ENCODE measurements at regions not wholly inside any gene's neighbourhood (a gene's known extent, or its start where the extent isn't known, plus 50 kb on each side); places are given as distances from the start of the nearest gene placed in this dataset.

DNA sequence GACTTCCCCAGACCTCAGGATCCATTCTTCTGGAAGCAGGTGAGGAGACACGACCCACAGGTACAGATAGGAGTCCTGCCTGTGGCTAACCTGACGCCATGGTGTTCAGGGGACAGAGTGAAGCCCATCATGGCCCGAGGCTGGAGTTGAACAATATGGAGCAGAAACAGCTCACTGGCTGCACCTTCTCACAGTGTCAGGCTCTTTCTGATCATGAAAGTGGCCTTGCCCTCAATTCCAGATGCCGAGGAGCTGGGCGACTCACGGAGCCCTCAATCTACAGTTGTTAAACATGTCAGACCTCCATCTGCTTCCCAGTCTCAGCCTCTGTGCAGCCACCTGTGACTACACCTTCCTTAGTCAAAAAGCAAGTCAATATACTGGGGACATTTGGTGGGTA is 110.8 kb upstream of the SMAD3 start:
- H3K4me1 ChIP-seq = peaks cover 6% of the 10 kb centered on the region
- in situ Hi-C loops (cut with MboI; ENCODE audit: low sequenced_read_pairs) = no loop called here
- no peak for DNase-seq (ENCODE audit: low spot score in 2 of 2)
- no peak overlapping the region for H3K4me3 ChIP-seq
- no peaks in the 10 kb centered on the region for H3K36me3 ChIP-seq (replicated peaks)
- H3K27me3 ChIP-seq (ENCODE audit: low read depth) = no peaks in the 10 kb centered on the region; the same call in none of the 2 replicates
- H3K9me3 ChIP-seq = no peaks in the 10 kb centered on the region

DNA sequence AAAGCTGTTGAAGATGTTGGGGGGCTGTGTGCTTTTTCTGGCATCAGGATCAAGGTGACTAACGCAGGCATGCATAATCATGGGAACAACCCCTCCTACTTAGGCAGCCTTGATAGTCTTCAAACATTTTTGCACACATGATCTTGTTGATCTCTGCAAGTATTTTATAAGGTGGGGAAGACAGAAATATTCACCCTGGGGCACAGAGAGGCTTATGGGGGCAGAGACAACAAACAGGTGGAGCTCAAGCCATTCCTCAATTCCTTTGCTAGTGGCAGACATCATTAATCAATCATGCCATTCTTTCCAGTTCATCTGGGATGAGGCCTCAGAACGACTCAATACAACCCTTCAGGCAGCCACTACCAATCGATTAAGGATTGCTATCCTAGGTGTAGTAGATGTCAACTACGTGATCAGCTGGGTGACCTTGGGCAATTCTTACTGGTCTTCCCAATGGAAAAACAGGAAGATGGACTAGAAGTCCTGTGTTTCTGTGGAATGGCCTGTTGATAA is 110.3 kb upstream of the SMAD3 start:
- in situ Hi-C loops (cut with MboI; ENCODE audit: low sequenced_read_pairs) = no loop called here
- H3K27me3 ChIP-seq (ENCODE audit: low read depth) = no peaks in the 10 kb centered on the region; the same call in none of the 2 replicates
- peaks cover 6% of the 10 kb centered on the region for H3K4me1 ChIP-seq
- no peak overlapping the region for H3K4me3 ChIP-seq
- no peaks in the 10 kb centered on the region for H3K36me3 ChIP-seq (replicated peaks)
- no peaks in the 10 kb centered on the region for H3K9me3 ChIP-seq
- no peak for DNase-seq (ENCODE audit: low spot score in 2 of 2)

DNA sequence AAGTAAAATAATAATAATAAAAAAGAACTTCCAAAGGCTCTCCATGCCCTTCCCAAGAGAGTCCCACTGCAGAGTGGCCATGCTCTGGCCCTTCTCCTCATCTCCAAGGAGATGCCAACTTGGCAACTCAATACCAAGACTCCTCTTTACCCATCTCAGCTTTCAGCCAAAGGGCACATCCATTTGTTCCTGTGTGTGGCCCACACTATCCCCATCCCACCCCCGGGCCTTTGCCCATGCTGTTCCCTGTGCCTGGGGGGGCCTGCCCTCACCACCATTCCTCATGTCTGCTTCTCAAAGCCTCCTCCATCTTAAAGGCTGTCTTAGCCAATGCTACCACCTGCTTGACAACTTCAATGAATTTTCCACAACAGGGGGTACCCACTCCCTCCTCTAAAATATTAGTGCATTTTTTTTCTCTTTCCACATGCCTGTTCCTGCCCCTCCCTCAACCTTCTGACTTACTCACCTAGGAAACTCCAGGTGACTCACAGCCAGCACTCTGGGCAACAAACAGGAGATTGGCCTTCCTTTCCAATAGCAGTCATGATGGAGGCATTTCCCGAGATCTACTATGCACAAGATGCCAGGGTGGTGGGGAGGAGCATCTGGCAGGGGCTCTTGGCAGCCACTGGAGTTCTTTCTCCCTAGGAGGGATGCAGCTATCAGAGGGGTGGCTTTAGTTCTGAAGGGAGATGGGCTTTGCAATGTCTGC is 109.4 kb upstream of the SMAD3 start:
- H3K27me3 ChIP-seq (ENCODE audit: low read depth) = no peaks in the 10 kb centered on the region; the same call in 1 of the 2 replicates
- peaks cover 6% of the 10 kb centered on the region for H3K4me1 ChIP-seq
- no peak overlapping the region for H3K4me3 ChIP-seq
- H3K36me3 ChIP-seq (replicated peaks) = no peaks in the 10 kb centered on the region
- in situ Hi-C loops (cut with MboI; ENCODE audit: low sequenced_read_pairs) = no loop called here
- H3K9me3 ChIP-seq = 0 out of 2 replicates have a peak, but pooled peaks cover 2% of the 10 kb centered on the region
- no peak for DNase-seq (ENCODE audit: low spot score in 2 of 2)

DNA sequence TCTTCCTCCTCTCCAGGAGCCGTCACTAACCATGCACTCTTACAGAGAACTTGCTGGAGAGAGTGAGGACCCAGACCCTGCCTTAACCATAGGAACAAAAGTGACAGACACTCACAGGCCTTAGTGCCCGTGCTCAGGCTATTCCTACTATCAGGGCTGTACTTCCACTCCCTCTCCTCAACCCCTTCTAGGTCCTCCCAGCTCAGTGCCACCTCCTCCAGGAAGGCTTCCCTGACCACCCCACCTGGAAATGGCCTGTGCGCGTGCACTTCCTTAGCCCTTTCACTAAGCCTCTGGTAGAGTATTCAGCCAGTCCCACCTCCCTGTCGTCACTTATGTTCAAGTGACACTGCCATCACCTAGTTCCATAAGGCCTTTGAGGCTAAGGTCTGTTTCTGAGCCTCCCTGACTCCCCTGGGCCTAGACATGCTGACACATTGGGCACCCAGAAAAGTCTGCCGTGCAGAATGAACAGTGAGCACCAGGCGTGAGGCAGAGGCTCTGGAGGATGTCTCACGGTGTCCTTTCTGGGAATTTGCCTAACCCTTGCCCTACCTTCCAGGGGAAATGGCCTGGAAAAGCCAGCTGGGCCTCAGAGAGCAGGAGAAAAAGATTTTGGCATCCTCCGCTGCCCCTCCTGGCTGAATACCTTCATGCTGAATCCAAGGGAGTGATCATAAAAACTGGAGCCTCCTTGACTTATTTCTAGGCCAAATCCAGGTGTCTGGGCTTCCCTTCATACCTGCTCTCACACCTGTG is 108.6 kb upstream of the SMAD3 start:
- DNase-seq (ENCODE audit: low spot score in 2 of 2) = no peak
- Histone ChIP-seq H3K4me3 (no peak overlapping the region), H3K36me3 (replicated peaks) (no peaks in the 10 kb centered on the region), H3K27me3 (ENCODE audit: low read depth) (no peaks in the 10 kb centered on the region; the same call in 1 of the 2 replicates), H3K4me1 (peaks cover 2% of the 10 kb centered on the region), H3K9me3 (0 out of 2 replicates have a peak, but pooled peaks cover 6% of the 10 kb centered on the region)
- in situ Hi-C loops (cut with MboI; ENCODE audit: low sequenced_read_pairs) = no loop called here

DNA sequence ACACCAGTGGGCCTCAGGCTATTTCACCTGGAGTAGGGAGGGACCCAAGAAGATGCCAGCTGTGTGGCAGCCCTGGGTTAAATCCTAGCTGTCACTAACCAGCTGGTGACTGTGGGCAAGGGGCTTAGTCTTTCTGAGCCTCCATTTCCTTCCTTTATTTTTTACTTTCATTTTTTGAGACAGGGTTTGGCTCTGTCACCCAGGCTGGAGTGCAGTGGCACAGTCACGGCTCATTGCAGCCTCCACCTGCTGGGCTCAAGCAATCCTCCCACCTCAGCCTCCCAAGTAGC is 108.0 kb upstream of the SMAD3 start:
- H3K4me1 ChIP-seq = no peaks in the 10 kb centered on the region
- H3K4me3 ChIP-seq = no peak overlapping the region
- no peaks in the 10 kb centered on the region; the same call in 1 of the 2 replicates for H3K27me3 ChIP-seq (ENCODE audit: low read depth)
- in situ Hi-C loops (cut with MboI; ENCODE audit: low sequenced_read_pairs) = no loop called here
- no peak for DNase-seq (ENCODE audit: low spot score in 2 of 2)
- 0 out of 2 replicates have a peak, but pooled peaks cover 6% of the 10 kb centered on the region for H3K9me3 ChIP-seq
- H3K36me3 ChIP-seq (replicated peaks) = no peaks in the 10 kb centered on the region

DNA sequence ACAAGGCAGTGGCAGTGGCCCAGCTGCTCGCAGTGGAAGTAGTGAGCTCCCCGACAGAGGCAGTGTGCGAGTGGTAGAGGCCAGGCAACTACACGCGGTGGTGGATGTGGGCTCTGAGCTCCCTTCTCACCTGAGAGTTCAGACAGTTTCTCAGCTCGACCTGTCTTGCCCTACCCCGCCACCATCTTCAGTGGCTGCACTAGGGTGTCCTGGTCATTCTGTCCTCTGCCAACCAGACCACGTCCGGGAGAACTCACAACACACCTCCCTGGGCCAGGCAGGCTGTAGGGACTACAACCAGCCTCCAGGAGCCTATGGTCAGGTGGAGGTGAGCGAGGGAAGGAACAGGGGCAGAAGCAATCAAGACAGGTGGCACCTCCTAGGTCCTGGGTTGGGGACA is 106.3 kb upstream of the SMAD3 start:
- in situ Hi-C loops (cut with MboI; ENCODE audit: low sequenced_read_pairs) = no loop called here
- H3K27me3 ChIP-seq (ENCODE audit: low read depth) = no peaks in the 10 kb centered on the region; the same call in 1 of the 2 replicates

DNA sequence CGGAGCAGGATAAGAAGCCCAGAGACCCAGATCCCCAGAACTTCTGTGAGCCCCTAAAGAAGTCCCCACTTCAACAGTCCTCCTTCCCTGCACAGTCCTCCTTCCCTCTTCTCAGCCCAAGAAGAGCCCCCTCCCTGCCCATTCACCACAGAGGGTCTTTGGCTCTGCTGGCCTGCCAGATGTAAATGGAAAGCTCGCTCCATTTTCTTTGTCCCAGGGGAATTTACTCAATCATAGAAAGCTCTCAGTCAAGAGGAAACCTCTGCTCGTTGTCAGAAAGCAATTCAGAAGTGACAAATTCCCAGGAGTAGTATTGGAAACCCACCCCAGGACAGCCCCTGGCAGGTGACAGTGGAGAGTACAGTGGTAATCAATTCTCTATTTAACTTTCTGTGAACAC is 105.5 kb upstream of the SMAD3 start:
- Histone ChIP-seq H3K4me1 (no peaks in the 10 kb centered on the region), H3K27me3 (ENCODE audit: low read depth) (no peaks in the 10 kb centered on the region; the same call in 1 of the 2 replicates), H3K4me3 (no peak overlapping the region), H3K36me3 (replicated peaks) (no peaks in the 10 kb centered on the region), H3K9me3 (0 out of 2 replicates have a peak, but pooled peaks cover 6% of the 10 kb centered on the region)
- in situ Hi-C loops (cut with MboI; ENCODE audit: low sequenced_read_pairs) = no loop called here
- DNase-seq (ENCODE audit: low spot score in 2 of 2) = no peak

More for the DNA sequence above, 106.3 kb upstream of the SMAD3 start:
- Histone ChIP-seq H3K9me3 (0 out of 2 replicates have a peak, but pooled peaks cover 6% of the 10 kb centered on the region), H3K4me1 (no peaks in the 10 kb centered on the region), H3K4me3 (no peak overlapping the region), H3K36me3 (replicated peaks) (no peaks in the 10 kb centered on the region)
- DNase-seq (ENCODE audit: low spot score in 2 of 2) = no peak

DNA sequence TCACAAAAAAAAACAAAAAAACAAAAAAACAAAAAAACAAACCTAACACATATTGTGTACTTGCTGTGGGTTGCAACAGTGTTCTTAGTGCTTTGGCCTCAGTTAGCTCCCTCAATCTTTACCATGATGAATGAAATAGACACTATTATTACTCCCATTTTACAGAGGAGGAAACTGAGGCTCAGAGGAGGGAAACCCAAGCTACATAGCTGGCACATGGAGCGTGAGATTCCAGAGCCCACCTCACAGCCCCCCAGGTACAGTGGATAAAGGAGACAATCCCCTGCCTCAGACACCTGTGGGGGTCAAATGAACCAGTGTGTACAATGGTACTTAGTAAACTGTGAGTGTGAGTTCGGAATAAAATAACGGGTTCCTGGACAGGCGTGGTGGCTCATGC is 104.9 kb upstream of the SMAD3 start:
- Histone ChIP-seq H3K36me3 (replicated peaks) (no peaks in the 10 kb centered on the region), H3K4me1 (no peaks in the 10 kb centered on the region), H3K27me3 (ENCODE audit: low read depth) (no peaks in the 10 kb centered on the region; the same call in 1 of the 2 replicates), H3K9me3 (0 out of 2 replicates have a peak, but pooled peaks cover 6% of the 10 kb centered on the region), H3K4me3 (no peak overlapping the region)
- DNase-seq (ENCODE audit: low spot score in 2 of 2) = no peak
- in situ Hi-C loops (cut with MboI; ENCODE audit: low sequenced_read_pairs) = no loop called here

DNA sequence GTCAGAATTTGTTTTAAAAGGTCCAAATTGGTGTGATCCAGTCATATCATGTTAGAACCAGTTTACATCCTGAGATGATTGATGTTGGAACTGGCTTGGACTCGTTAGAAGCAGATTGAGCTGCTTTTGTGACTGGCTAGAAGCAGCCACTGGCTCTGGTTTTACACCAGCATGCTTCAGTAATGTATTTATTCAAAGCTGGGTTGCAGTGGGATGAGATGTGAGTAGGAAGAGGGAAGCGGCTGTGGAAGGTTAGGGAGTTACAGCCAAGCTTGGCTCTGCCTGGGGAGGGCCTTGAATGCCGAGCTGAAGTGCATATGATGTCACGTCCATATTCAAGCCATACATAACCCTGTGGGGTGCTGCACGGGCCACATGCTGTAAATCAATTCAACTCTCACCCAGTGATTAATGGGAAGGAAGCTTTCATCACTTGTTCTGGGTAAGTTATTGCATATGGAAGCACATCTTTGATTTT is 104.0 kb upstream of the SMAD3 start:
- Histone ChIP-seq H3K9me3 (0 out of 2 replicates have a peak, but pooled peaks cover 6% of the 10 kb centered on the region), H3K36me3 (replicated peaks) (no peaks in the 10 kb centered on the region), H3K4me1 (no peaks in the 10 kb centered on the region), H3K27me3 (ENCODE audit: low read depth) (no peaks in the 10 kb centered on the region; the same call in 1 of the 2 replicates), H3K4me3 (no peak overlapping the region)
- in situ Hi-C loops (cut with MboI; ENCODE audit: low sequenced_read_pairs) = no loop called here
- DNase-seq (ENCODE audit: low spot score in 2 of 2) = no peak

DNA sequence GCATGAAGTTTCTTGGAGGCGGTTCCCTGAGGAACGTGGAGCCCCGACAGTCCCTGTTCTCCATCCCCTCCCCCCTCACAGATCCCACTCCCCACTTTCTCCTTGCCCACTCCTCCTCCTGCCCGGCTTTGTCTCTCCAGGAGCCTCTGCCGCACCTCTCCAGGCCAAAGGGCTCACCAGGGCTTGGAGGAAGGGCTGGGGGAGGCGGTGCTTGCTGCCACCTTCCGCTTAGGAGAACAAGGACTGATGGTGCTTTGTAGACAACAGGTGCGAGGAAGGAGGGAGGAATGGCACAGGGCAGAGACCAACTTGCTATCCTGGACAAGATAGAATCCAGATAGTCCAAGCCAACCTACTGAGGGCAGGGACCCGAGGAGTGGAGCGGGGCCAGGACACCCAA is 103.5 kb upstream of the SMAD3 start:
- in situ Hi-C loops (cut with MboI; ENCODE audit: low sequenced_read_pairs) = no loop called here
- 0 out of 2 replicates have a peak, but pooled peaks cover 6% of the 10 kb centered on the region for H3K9me3 ChIP-seq
- no peak overlapping the region for H3K4me3 ChIP-seq
- no peaks in the 10 kb centered on the region for H3K36me3 ChIP-seq (replicated peaks)
- no peak for DNase-seq (ENCODE audit: low spot score in 2 of 2)
- no peaks in the 10 kb centered on the region for H3K4me1 ChIP-seq
- no peaks in the 10 kb centered on the region; the same call in 1 of the 2 replicates for H3K27me3 ChIP-seq (ENCODE audit: low read depth)

DNA sequence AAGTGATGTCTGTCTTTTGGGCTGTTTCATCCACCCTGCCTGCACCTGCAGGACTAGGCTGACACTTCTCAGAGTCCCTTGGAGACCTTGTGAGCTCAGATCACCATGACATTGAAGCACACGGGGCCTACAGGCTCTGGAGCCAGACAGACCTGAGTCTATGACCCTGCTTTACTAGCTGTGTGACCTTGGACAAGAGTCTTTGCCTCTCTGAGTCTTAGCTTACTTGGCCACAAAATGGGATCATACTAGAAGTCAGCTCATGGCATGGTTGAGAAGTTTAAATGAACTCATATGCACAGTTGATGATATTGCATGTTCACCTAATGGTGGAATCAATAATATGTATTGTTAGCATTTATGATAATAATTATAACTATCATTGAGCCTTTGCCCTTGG is 102.9 kb upstream of the SMAD3 start:
- 0 out of 2 replicates have a peak, but pooled peaks cover 6% of the 10 kb centered on the region for H3K9me3 ChIP-seq
- no peaks in the 10 kb centered on the region; the same call in 1 of the 2 replicates for H3K27me3 ChIP-seq (ENCODE audit: low read depth)
- H3K4me3 ChIP-seq = no peak overlapping the region
- DNase-seq (ENCODE audit: low spot score in 2 of 2) = no peak
- H3K4me1 ChIP-seq = no peaks in the 10 kb centered on the region
- in situ Hi-C loops (cut with MboI; ENCODE audit: low sequenced_read_pairs) = no loop called here
- H3K36me3 ChIP-seq (replicated peaks) = no peaks in the 10 kb centered on the region

DNA sequence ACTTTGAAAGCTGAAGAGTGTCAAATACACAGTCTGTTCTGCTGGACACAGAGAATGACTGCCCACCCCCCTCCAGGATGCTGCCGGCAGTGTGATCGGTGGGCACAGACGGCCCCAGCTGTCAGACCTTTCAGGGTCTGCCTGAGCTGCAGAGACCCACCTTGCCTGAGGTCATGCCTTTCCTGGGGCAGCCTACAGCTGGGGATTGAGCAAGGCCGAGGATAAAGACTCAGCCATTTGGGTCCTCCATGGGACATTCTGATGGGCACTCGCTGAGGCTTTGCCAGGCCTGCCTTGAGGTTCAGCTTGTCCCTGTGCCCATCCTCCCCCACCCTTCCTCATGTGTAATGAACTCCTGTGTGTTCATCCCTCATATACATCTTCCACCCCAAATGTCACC is 102.3 kb upstream of the SMAD3 start:
- Histone ChIP-seq H3K4me3 (no peak overlapping the region), H3K9me3 (0 out of 2 replicates have a peak, but pooled peaks cover 6% of the 10 kb centered on the region), H3K4me1 (no peaks in the 10 kb centered on the region), H3K27me3 (ENCODE audit: low read depth) (no peaks in the 10 kb centered on the region; the same call in 1 of the 2 replicates), H3K36me3 (replicated peaks) (no peaks in the 10 kb centered on the region)
- DNase-seq (ENCODE audit: low spot score in 2 of 2) = no peak
- in situ Hi-C loops (cut with MboI; ENCODE audit: low sequenced_read_pairs) = no loop called here

DNA sequence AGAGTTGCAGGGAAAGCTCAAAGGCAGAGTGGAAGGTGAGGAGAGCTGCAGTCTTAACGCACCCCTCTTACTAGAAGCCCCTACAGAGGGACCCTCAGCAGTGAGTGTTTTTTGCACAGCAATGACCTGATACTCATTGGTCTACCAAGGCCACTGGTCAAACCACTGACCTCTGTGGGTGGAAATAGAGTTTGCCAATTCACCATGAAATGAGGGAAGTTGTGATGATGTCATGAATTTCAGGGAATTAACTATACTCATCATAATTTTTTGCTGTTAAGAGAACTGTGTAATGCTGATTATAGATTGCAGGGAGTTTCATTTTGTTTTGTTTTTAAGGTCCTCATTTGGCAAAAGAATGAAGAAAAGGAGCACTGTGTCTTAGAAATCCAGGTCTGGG is 101.7 kb upstream of the SMAD3 start:
- in situ Hi-C loops (cut with MboI; ENCODE audit: low sequenced_read_pairs) = no loop called here
- no peak for DNase-seq (ENCODE audit: low spot score in 2 of 2)

More for the DNA sequence above, 101.7 kb upstream of the SMAD3 start:
- H3K36me3 ChIP-seq (replicated peaks) = no peaks in the 10 kb centered on the region
- H3K9me3 ChIP-seq = 0 out of 2 replicates have a peak, but pooled peaks cover 6% of the 10 kb centered on the region
- no peaks in the 10 kb centered on the region; the same call in 1 of the 2 replicates for H3K27me3 ChIP-seq (ENCODE audit: low read depth)
- H3K4me1 ChIP-seq = no peaks in the 10 kb centered on the region
- H3K4me3 ChIP-seq = no peak overlapping the region
